ENCODE measurements at regions not wholly inside any gene's neighbourhood (a gene's known extent, or its start where the extent isn't known, plus 50 kb on each side); places are given as distances from the start of the nearest gene placed in this dataset.

DNA sequence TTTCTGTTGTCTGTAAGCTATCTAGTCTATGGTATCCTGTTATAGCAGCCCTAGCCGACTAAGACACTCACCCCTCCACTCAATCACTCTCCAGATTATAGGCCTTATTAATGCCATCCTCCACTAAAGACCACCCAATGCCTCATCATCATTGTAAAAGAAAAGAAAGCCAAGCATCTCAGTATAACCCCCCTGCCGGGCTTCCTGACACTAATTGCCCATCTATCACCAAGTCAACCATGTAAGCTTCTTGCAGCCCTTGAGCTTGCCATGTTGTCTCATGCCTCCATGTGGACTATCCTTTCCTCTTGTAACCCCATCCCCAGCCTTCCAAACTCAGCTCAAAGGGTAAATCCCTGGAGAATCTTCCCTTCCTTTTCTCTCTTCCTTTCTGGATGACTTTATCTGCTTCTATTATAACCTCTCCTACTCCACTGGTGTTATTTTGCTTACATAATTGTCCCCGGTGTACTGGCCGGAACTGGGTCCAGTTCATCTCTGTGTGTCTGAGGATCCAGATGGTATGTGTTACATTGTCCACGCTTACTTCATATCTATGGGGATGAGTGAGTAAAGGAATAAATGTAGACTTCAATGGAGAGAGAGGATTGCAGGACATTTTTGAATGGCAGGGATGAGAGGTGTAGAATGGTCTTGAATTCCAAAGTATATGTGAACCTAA lies 202.9 kb upstream of the SOX4 start:
- TF ChIP-seq, protein P1, sequence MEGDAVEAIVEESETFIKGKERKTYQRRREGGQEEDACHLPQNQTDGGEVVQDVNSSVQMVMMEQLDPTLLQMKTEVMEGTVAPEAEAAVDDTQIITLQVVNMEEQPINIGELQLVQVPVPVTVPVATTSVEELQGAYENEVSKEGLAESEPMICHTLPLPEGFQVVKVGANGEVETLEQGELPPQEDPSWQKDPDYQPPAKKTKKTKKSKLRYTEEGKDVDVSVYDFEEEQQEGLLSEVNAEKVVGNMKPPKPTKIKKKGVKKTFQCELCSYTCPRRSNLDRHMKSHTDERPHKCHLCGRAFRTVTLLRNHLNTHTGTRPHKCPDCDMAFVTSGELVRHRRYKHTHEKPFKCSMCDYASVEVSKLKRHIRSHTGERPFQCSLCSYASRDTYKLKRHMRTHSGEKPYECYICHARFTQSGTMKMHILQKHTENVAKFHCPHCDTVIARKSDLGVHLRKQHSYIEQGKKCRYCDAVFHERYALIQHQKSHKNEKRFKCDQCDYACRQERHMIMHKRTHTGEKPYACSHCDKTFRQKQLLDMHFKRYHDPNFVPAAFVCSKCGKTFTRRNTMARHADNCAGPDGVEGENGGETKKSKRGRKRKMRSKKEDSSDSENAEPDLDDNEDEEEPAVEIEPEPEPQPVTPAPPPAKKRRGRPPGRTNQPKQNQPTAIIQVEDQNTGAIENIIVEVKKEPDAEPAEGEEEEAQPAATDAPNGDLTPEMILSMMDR (IDR thresholded peaks at IDR 0.05; ENCODE audit: unreplicated experiment) = no peak
- Mint-ChIP-seq H3K27ac (ENCODE audit: low read depth, unreplicated experiment) (no peak overlapping the region), H3K36me3 (ENCODE audit: insufficient read depth, unreplicated experiment) (peaks cover 6% of the 10 kb centered on the region), H3K27me3 (ENCODE audit: insufficient read depth, unreplicated experiment) (no peaks in the 10 kb centered on the region), H3K4me3 (ENCODE audit: unreplicated experiment) (no peak overlapping the region), H3K4me1 (ENCODE audit: insufficient read depth, unreplicated experiment) (peaks cover 14% of the 10 kb centered on the region), H3K9me3 (ENCODE audit: unreplicated experiment) (no peaks in the 10 kb centered on the region)
- POLR2A ChIA-PET = no interaction called here
- CTCF ChIA-PET = interaction anchor here (0.6 kb wide), 1 partner anchor 12 kb away, joined by 3 read pairs; no protein-coding TSS in a partner anchor
- intact Hi-C loops (cut with micrococcal nuclease) = no loop called here
- DNase-seq (ENCODE audit: unreplicated experiment) = no peak
- no TSS peak for BruUV-seq (replicated peaks)

DNA sequence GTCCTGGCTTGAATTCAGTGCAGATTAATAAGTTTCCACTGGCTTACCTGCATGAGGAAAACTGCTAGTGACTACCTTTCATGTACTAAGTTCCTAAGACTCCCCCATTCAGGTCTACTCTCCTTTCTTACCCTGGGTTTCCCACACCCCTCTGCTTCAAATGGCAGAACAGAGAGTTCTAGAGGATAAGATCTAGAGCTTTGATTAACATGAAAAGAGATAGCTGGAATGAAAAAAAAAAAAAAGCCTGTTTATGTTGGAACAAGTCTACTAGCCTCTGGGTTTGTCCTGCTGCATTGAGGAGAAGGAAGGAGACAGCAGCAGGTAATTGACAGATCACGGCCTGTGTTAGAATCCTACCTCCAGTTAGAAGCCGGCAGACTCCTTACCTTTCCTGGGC lies 201.4 kb upstream of the SOX4 start:
- TF ChIP-seq, protein P1 (IDR thresholded peaks at IDR 0.05; ENCODE audit: unreplicated experiment) = no peak
- Mint-ChIP-seq H3K9me3 (ENCODE audit: unreplicated experiment) (no peaks in the 10 kb centered on the region), H3K27ac (ENCODE audit: low read depth, unreplicated experiment) (peak overlapping the region; percentile 46), H3K4me1 (ENCODE audit: insufficient read depth, unreplicated experiment) (peaks cover 25% of the 10 kb centered on the region), H3K36me3 (ENCODE audit: insufficient read depth, unreplicated experiment) (peaks cover 6% of the 10 kb centered on the region), H3K27me3 (ENCODE audit: insufficient read depth, unreplicated experiment) (no peaks in the 10 kb centered on the region), H3K4me3 (ENCODE audit: unreplicated experiment) (peak overlapping the region; percentile 21)
- POLR2A ChIA-PET = no interaction called here
- no peak for DNase-seq (ENCODE audit: unreplicated experiment)
- intact Hi-C loops (cut with micrococcal nuclease) = no loop called here
- CTCF ChIA-PET = no interaction called here
- no TSS peak for BruUV-seq (replicated peaks)

DNA sequence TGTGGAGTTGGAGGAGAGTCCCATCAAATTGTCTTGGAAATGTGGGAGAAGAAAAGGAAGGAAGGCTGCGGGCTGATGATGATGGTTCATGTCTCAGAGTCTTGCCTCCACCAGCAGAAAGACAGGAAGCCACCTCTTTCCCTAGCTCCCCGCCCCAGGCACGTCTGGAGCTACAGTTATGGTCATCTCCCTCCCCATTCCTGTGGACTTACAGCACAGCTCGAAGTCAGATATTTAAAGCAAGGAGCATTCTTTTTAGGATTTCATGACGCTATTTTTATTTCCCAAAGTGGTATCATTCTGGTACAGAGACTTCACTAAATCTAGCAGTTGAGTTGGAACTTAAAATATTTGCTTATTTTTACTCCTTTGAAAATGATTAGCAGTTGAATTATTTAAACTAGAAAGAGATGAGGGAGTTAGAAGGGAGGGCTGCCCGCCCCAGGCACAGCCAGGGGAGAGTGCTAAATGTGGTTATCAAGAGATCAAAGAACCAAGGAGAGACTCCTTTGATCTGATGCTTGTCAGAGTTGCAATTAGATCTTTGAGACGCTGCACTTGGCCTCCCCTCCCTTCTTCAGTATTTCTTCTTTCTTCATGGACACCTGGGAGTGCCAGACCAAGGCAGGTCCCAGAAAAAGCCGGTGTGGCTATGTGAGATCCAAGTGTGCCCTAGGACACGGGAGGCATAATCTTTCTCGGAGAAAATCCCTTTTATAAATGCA lies 199.9 kb upstream of the SOX4 start:
- peaks cover 6% of the 10 kb centered on the region for H3K36me3 Mint-ChIP-seq (ENCODE audit: insufficient read depth, unreplicated experiment)
- H3K4me3 Mint-ChIP-seq (ENCODE audit: unreplicated experiment) = no peak overlapping the region
- BruUV-seq (replicated peaks) = no TSS peak
- H3K9me3 Mint-ChIP-seq (ENCODE audit: unreplicated experiment) = no peaks in the 10 kb centered on the region
- intact Hi-C loops (cut with micrococcal nuclease) = no loop called here
- DNase-seq (ENCODE audit: unreplicated experiment) = no peak
- ChIA-PET POLR2A (no interaction called here), CTCF (no interaction called here)
- no peaks in the 10 kb centered on the region for H3K27me3 Mint-ChIP-seq (ENCODE audit: insufficient read depth, unreplicated experiment)
- H3K4me1 Mint-ChIP-seq (ENCODE audit: insufficient read depth, unreplicated experiment) = peaks cover 25% of the 10 kb centered on the region
- TF ChIP-seq, protein P1 (IDR thresholded peaks at IDR 0.05; ENCODE audit: unreplicated experiment) = no peak
- no peak overlapping the region for H3K27ac Mint-ChIP-seq (ENCODE audit: low read depth, unreplicated experiment)

DNA sequence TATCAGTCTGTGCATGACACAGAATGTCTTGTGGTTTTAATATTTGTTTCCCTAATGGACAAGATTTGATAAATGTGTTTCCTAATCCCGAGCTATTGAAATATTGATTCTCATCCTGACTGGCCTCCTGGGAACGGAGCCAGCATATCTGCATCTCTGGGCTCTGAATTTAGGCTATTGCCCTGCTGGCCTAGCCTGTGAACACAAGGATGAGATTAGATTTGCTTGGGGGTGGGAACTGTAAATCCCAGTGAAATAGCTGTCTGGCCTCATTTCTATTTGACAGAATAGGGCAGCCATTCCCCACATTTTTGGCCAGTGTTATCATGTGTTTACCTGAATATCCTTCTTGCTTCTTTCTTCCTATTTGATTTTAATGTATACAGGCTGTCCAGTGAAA lies 198.4 kb upstream of the SOX4 start:
- Mint-ChIP-seq H3K27me3 (ENCODE audit: insufficient read depth, unreplicated experiment) (no peaks in the 10 kb centered on the region), H3K9me3 (ENCODE audit: unreplicated experiment) (no peaks in the 10 kb centered on the region), H3K4me3 (ENCODE audit: unreplicated experiment) (no peak overlapping the region), H3K27ac (ENCODE audit: low read depth, unreplicated experiment) (no peak overlapping the region), H3K36me3 (ENCODE audit: insufficient read depth, unreplicated experiment) (peaks cover 6% of the 10 kb centered on the region), H3K4me1 (ENCODE audit: insufficient read depth, unreplicated experiment) (peaks cover 25% of the 10 kb centered on the region)
- CTCF ChIA-PET = no interaction called here
- TF ChIP-seq, protein P1 (IDR thresholded peaks at IDR 0.05; ENCODE audit: unreplicated experiment) = no peak
- BruUV-seq (replicated peaks) = no TSS peak
- intact Hi-C loops (cut with micrococcal nuclease) = no loop called here
- no peak for DNase-seq (ENCODE audit: unreplicated experiment)
- POLR2A ChIA-PET = interaction anchor here (0.6 kb wide), 1 partner anchor 78 kb away, joined by 3 read pairs; no protein-coding TSS in a partner anchor

All from MCF 10A (cell line).